Progenitor cell of endocrine pancreas (in vitro differentiated cells): ENCODE measurements at regions not wholly inside any gene's neighbourhood (a gene's known extent, or its start where the extent isn't known, plus 50 kb on each side); places are given as distances from the start of the nearest gene placed in this dataset.

Experiments used
- DNase-seq: peaks from one replicate; pipeline ENCODE4 v3.0.0; 2021; ENCODE audit warnings: low spot score; ENCODE audit not compliant: unreplicated experiment
- H3K27ac Mint-ChIP-seq: 2 replicates; pipeline ENCODE4 v1.8.0; 2021; ENCODE audit warnings: mild to moderate bottlenecking, moderate library complexity, mixed read lengths
- H3K27me3 Mint-ChIP-seq: 2 replicates; pipeline ENCODE4 v1.8.0; 2021; ENCODE audit warnings: mixed read lengths
- H3K36me3 Mint-ChIP-seq: 2 replicates; pipeline ENCODE4 v1.8.0; 2022; ENCODE audit warnings: mixed read lengths; ENCODE audit not compliant: insufficient read depth
- H3K4me1 Mint-ChIP-seq: 2 replicates; pipeline ENCODE4 v1.8.0; 2021; ENCODE audit warnings: low read depth, mixed read lengths
- H3K4me3 Mint-ChIP-seq: 2 replicates; pipeline ENCODE4 v1.8.0; 2021; ENCODE audit warnings: low read depth, mild to moderate bottlenecking, moderate library complexity, mixed read lengths
- H3K9me3 Mint-ChIP-seq: 2 replicates; pipeline ENCODE4 v1.8.0; 2021; ENCODE audit warnings: low read depth, mixed read lengths
- TF ChIP-seq, protein P1 (sequence below): fragments of 200-600 bp; sonication (generic); IDR thresholded peaks from one replicate; pipeline ENCODE4 v1.5.0; 2021; ENCODE audit warnings: antibody characterized with exemption, mild to moderate bottlenecking; ENCODE audit not compliant: unreplicated experiment

DNA sequence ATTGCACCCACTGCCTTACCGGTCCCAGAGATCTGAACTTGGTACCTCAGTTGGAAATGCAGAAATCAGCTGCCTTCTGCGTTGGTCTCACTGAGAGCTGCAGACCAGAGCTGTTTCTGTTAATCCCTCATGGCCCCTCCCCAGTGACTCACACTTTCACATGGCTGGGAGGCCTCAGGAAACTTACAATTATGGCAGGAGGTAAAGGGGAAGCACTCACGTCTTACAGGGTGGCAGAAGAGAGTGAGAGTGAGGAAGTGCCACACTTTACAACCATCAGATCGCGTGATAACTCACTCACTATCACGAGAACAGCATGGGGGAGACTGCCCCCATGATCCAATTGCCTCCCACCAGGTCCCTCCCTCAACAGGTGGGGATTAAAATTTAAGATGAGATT is 648.5 kb downstream of the MTRR start:
- H3K27ac Mint-ChIP-seq = no peak overlapping the region
- no peaks in the 10 kb centered on the region for H3K27me3 Mint-ChIP-seq
- DNase-seq = no peak
- peaks cover 3% of the 10 kb centered on the region for H3K9me3 Mint-ChIP-seq
- H3K36me3 Mint-ChIP-seq = no peaks in the 10 kb centered on the region
- peaks cover 4% of the 10 kb centered on the region for H3K4me1 Mint-ChIP-seq
- TF ChIP-seq, protein P1, sequence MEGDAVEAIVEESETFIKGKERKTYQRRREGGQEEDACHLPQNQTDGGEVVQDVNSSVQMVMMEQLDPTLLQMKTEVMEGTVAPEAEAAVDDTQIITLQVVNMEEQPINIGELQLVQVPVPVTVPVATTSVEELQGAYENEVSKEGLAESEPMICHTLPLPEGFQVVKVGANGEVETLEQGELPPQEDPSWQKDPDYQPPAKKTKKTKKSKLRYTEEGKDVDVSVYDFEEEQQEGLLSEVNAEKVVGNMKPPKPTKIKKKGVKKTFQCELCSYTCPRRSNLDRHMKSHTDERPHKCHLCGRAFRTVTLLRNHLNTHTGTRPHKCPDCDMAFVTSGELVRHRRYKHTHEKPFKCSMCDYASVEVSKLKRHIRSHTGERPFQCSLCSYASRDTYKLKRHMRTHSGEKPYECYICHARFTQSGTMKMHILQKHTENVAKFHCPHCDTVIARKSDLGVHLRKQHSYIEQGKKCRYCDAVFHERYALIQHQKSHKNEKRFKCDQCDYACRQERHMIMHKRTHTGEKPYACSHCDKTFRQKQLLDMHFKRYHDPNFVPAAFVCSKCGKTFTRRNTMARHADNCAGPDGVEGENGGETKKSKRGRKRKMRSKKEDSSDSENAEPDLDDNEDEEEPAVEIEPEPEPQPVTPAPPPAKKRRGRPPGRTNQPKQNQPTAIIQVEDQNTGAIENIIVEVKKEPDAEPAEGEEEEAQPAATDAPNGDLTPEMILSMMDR = no peak
- H3K4me3 Mint-ChIP-seq = no peak overlapping the region

- no peak overlapping the region for H3K27ac Mint-ChIP-seq
- TF ChIP-seq, protein P1 = no peak
Observed at GRCh38 chr5:8520917-8521316, 652.0 kb downstream of the MTRR start.

GRCh38 chr5:8521991-8522390 is 653.0 kb downstream of the MTRR start:
- Mint-ChIP-seq H3K27me3 (no peaks in the 10 kb centered on the region), H3K36me3 (no peaks in the 10 kb centered on the region), H3K4me3 (no peak overlapping the region), H3K4me1 (peaks cover 4% of the 10 kb centered on the region), H3K27ac (no peak overlapping the region), H3K9me3 (no peaks in the 10 kb centered on the region)
- TF ChIP-seq, protein P1 = no peak
- no peak for DNase-seq

More at GRCh38 chr5:8520917-8521316, 652.0 kb downstream of the MTRR start:
- DNase-seq = no peak
- no peaks in the 10 kb centered on the region for H3K9me3 Mint-ChIP-seq
- H3K27me3 Mint-ChIP-seq = no peaks in the 10 kb centered on the region
- peaks cover 4% of the 10 kb centered on the region for H3K4me1 Mint-ChIP-seq
- H3K36me3 Mint-ChIP-seq = no peaks in the 10 kb centered on the region
- H3K4me3 Mint-ChIP-seq = no peak overlapping the region

- TF ChIP-seq, protein P1 = peak; percentile 22
- no peaks in the 10 kb centered on the region for H3K9me3 Mint-ChIP-seq
- H3K4me1 Mint-ChIP-seq = peaks cover 4% of the 10 kb centered on the region
- no peaks in the 10 kb centered on the region for H3K36me3 Mint-ChIP-seq
- no peak overlapping the region for H3K27ac Mint-ChIP-seq
- no peak overlapping the region for H3K4me3 Mint-ChIP-seq
- DNase-seq = no peak
- no peaks in the 10 kb centered on the region for H3K27me3 Mint-ChIP-seq
Observed at GRCh38 chr5:8522646-8523045, 653.7 kb downstream of the MTRR start.

DNA sequence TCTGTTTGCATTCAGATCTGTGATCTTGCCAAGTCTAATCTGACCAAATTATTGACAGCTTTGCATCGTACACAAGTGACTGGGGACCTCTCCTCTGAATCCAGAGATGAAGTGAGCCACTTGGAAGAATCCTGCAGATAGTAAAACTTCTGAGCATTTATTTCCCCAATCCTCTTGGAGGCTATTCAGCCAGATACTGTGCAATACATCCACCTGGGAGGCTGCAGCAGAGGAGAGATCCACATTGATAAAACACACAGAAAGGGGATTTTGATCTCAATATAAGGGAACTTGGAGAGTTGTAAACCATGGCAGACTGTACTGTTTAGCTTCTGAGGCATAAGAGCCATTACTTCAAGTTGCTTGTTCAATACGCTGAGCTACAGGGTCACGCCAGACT is 654.6 kb downstream of the MTRR start:
- Mint-ChIP-seq H3K36me3 (no peaks in the 10 kb centered on the region), H3K27me3 (no peaks in the 10 kb centered on the region), H3K9me3 (no peaks in the 10 kb centered on the region), H3K27ac (no peak overlapping the region), H3K4me1 (peaks cover 4% of the 10 kb centered on the region), H3K4me3 (no peak overlapping the region)
- DNase-seq = no peak
- TF ChIP-seq, protein P1 = no peak
